DND-41 (cell line): ENCODE measurements at regions not wholly inside any gene's neighbourhood (a gene's known extent, or its start where the extent isn't known, plus 50 kb on each side); places are given as distances from the start of the nearest gene placed in this dataset.

Experiments used
- ATAC-seq: fragments of 200-7000 bp; cut with Tn5 transposase; 3 replicates; pipeline ENCODE4 v1.9.1; 2021; ENCODE audit warnings: low read depth; ENCODE audit not compliant: insufficient read depth
- DNase-seq: peaks from one replicate; pipeline ENCODE4 v3.0.0-alpha.2; 2020
- H2AFZ ChIP-seq: 2 replicates; pipeline ENCODE4 v1.6.0; 2012; ENCODE audit warnings: low read depth, low read length
- H3K27ac ChIP-seq: 2 replicates; pipeline ENCODE4 v1.5.1; 2012; ENCODE audit warnings: low read length, inconsistent platforms
- H3K27me3 ChIP-seq: fragments of 200-600 bp; sonication (generic); 2 replicates; pipeline ENCODE4 v1.6.0; 2012; ENCODE audit warnings: low read length, mild to moderate bottlenecking, inconsistent platforms; ENCODE audit not compliant: insufficient read depth, poor library complexity
- H3K36me3 ChIP-seq: 2 replicates; pipeline ENCODE4 v1.5.1; 2012; ENCODE audit warnings: low read length, inconsistent platforms; ENCODE audit not compliant: insufficient read depth
- H3K4me1 ChIP-seq: 2 replicates; pipeline ENCODE4 v1.5.1; 2012; ENCODE audit warnings: mild to moderate bottlenecking, low read length; ENCODE audit not compliant: insufficient read depth
- H3K4me2 ChIP-seq: 2 replicates; pipeline ENCODE4 v1.6.0; 2012; ENCODE audit warnings: mild to moderate bottlenecking, moderate library complexity, low read length, inconsistent platforms; ENCODE audit not compliant: insufficient read depth
- H3K4me3 ChIP-seq, 2 experiments: fragments of 200-600 bp in 1 of 2; shearing (Covaris generic) in 1 of 2; 2 replicates each; pipeline ENCODE4 v1.5.1; 2012 to 2016; ENCODE audit warnings: inconsistent platforms in 2 of 2, low read length in 2 of 2, mild to moderate bottlenecking in 2 of 2, low read depth in 1 of 2, moderate library complexity in 1 of 2
- H3K79me2 ChIP-seq: 2 replicates; pipeline ENCODE4 v1.6.0; 2012; ENCODE audit warnings: low read length, inconsistent platforms; ENCODE audit not compliant: insufficient read depth
- H3K9ac ChIP-seq: 2 replicates; pipeline ENCODE4 v1.6.0; 2012; ENCODE audit warnings: low read depth, mild to moderate bottlenecking, inconsistent platforms, low read length, moderate library complexity
- H3K9me3 ChIP-seq: 2 replicates; pipeline ENCODE4 v1.5.1; 2012; ENCODE audit warnings: low read length, moderate library complexity, mild to moderate bottlenecking, inconsistent platforms; ENCODE audit not compliant: insufficient read depth, severe bottlenecking
- H4K20me1 ChIP-seq: 2 replicates; pipeline ENCODE4 v1.6.0; 2012; ENCODE audit warnings: low read length; ENCODE audit not compliant: insufficient read depth
- EZH2 ChIP-seq: IDR thresholded peaks from 3 replicates; pipeline ENCODE4 v1.6.1; 2012; ENCODE audit warnings: borderline replicate concordance, low read depth, mild to moderate bottlenecking, moderate library complexity, low read length, inconsistent platforms; ENCODE audit not compliant: severe bottlenecking
- TF ChIP-seq, protein P1 (sequence below): IDR thresholded peaks from 2 replicates; pipeline ENCODE4 v1.5.1; 2012; ENCODE audit warnings: borderline replicate concordance, low read length, moderate library complexity, mild to moderate bottlenecking; ENCODE audit not compliant: poor library complexity, severe bottlenecking; ENCODE audit errors: extremely low read depth

DNA sequence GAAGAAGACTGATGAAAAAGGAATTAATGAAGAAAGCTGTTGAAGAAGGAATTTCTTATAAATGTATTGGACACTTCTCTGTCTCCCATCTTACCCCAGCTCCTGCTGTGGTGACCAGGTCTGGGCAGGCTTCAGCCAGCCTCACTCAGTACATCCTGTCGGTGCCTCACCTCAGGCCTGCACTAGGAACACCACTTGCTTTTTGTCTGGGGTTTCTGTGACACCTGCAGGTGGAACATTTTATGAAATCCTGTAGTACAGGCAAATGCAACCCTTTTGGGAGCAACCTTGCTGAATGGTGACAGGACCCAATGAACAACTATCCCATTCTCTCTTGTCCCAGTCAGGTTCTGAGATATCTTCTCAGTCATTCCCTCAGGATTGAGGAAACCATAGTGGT, 129.7 kb downstream of the PRDM13 start:
- Histone ChIP-seq H4K20me1 (no peaks in the 10 kb centered on the region), H3K27ac (no peak overlapping the region), H3K4me1 (no peaks in the 10 kb centered on the region), H3K4me3 (no peak overlapping the region), H3K36me3 (no peaks in the 10 kb centered on the region), H3K79me2 (no peaks in the 10 kb centered on the region), H2AFZ (no peak overlapping the region), H3K9me3 (no peaks in the 10 kb centered on the region), H3K9ac (no peak overlapping the region), H3K27me3 (peaks cover 4% of the 10 kb centered on the region), H3K4me2 (no peak overlapping the region)
- no peak for DNase-seq
- TF ChIP-seq, protein P1, sequence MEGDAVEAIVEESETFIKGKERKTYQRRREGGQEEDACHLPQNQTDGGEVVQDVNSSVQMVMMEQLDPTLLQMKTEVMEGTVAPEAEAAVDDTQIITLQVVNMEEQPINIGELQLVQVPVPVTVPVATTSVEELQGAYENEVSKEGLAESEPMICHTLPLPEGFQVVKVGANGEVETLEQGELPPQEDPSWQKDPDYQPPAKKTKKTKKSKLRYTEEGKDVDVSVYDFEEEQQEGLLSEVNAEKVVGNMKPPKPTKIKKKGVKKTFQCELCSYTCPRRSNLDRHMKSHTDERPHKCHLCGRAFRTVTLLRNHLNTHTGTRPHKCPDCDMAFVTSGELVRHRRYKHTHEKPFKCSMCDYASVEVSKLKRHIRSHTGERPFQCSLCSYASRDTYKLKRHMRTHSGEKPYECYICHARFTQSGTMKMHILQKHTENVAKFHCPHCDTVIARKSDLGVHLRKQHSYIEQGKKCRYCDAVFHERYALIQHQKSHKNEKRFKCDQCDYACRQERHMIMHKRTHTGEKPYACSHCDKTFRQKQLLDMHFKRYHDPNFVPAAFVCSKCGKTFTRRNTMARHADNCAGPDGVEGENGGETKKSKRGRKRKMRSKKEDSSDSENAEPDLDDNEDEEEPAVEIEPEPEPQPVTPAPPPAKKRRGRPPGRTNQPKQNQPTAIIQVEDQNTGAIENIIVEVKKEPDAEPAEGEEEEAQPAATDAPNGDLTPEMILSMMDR, result peak; percentile 21
- no peak for TF ChIP-seq EZH2
- ATAC-seq, result peak; percentile 42; the same call in 1 of the 3 replicates

DNA sequence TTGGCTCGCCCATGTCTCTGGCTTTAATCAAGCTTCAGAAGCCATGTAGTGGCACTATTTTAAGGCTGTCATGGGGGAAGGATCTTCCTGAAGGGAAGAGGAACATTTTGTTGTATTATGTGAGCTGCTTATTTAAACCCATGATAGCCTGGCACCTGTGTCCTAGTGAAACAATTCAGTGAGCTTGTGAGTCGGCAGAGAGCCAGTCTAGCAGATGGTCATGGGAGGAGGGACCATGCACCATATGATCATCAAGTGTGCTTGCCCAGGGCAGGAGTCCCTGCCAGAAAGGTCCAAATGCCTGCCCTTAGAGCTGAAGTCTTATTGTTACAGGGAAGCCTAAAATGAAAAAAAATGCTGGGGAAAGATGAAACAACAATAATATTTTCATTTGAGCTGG, 132.9 kb downstream of the PRDM13 start:
- no peak for ATAC-seq
- Histone ChIP-seq H3K9me3 (no peaks in the 10 kb centered on the region), H3K27ac (no peak overlapping the region), H3K4me1 (no peaks in the 10 kb centered on the region), H3K36me3 (no peaks in the 10 kb centered on the region), H3K79me2 (no peaks in the 10 kb centered on the region), H3K4me2 (no peak overlapping the region), H3K4me3 (no peak overlapping the region), H3K27me3 (peaks cover 13% of the 10 kb centered on the region), H3K9ac (no peak overlapping the region), H2AFZ (no peak overlapping the region), H4K20me1 (no peaks in the 10 kb centered on the region)
- TF ChIP-seq EZH2, result no peak
- TF ChIP-seq, protein P1, result no peak
- no peak for DNase-seq

DNA sequence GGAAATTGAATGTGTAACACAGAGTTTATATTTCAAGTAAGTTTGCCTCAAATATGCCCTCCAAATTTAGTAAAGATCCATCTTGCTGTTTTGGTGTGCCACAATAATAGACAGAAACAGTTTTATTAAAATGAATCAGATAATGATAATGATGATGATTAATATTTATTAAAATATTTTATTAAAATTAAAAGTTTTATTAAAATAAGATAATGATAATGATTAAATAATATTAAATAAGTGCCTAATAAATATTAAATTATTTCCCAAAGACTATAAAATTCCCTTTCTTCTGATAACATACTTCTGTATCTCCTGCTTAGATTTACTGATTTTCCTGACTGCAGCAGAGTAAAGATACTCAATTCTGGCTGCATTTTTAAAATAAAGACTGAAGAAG, 134.5 kb downstream of the PRDM13 start:
- Histone ChIP-seq H3K9me3 (no peaks in the 10 kb centered on the region), H3K79me2 (no peaks in the 10 kb centered on the region), H3K4me2 (no peak overlapping the region), H3K36me3 (no peaks in the 10 kb centered on the region), H3K27ac (no peak overlapping the region), H2AFZ (no peak overlapping the region), H3K4me3 (no peak overlapping the region), H3K4me1 (no peaks in the 10 kb centered on the region), H3K9ac (no peak overlapping the region), H4K20me1 (no peaks in the 10 kb centered on the region), H3K27me3 (peaks cover 13% of the 10 kb centered on the region)
- TF ChIP-seq, protein P1, result no peak
- no peak for TF ChIP-seq EZH2
- no peak for ATAC-seq
- DNase-seq, result no peak

DNA sequence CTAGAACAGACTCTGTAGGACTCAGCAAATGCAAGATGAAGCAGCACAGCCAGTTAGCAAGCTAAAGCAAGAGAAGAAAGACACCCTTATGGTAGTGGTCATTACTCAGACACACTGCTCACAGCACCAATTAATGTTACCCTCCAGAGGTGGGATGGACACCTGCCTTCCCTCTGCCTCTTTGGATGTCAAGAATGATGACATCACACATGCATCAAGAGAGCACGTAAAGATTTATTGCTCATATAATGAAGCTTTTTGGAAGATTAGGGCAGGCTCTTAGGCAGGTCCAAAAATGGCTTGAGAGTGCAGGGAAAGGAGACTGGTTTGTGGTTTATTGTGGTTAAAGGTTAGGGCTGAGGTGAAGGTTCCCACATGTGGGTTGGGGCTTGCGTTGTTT, 137.0 kb downstream of the PRDM13 start:
- no peak overlapping the region for H3K27ac ChIP-seq
- H3K4me2 ChIP-seq, result no peak overlapping the region
- DNase-seq, result no peak
- H3K4me1 ChIP-seq, result no peaks in the 10 kb centered on the region
- TF ChIP-seq, protein P1, result no peak
- H3K9ac ChIP-seq, result no peak overlapping the region
- no peak overlapping the region for H3K4me3 ChIP-seq
- no peaks in the 10 kb centered on the region for H4K20me1 ChIP-seq
- peaks cover 13% of the 10 kb centered on the region for H3K27me3 ChIP-seq
- no peak for ATAC-seq
- H3K36me3 ChIP-seq, result no peaks in the 10 kb centered on the region
- H2AFZ ChIP-seq, result no peak overlapping the region
- H3K79me2 ChIP-seq, result no peaks in the 10 kb centered on the region
- H3K9me3 ChIP-seq, result no peaks in the 10 kb centered on the region
